ENCODE measurements at regions not wholly inside any gene's neighbourhood (a gene's known extent, or its start where the extent isn't known, plus 50 kb on each side); places are given as distances from the start of the nearest gene placed in this dataset.
"Not testable (repeated sequence)": the region's sequence is repeated elsewhere in the genome, so short reads cannot be mapped to it uniquely, and the experiment has no call there.

DNA sequence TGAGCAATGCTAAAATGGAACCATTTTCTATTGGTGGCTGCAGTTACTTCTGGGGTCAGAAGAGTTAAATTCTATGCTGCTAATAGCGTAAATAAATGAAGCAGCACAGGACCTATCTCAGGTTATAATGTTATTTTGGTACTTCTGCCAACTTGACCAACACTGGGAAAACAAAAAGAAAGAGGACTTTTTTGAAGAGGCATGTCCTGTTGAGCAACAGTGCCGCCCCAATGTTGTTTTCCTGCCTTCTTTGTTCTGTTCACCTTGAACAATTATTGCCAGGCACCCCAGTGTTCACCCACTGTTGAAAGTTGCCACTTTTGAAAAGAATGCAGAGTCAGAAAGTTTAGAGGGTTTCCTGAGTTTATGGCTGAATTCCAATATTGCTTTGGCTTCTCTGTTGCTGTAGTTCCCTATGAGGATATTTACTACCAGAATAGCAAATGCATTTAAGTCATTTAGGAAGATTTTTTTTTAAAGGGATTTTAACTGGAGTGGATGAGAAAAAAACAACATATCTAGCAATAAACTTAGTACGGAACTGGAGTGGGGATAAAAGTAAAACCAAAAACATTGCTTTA, 679.0 kb upstream of the DPPA4 start:
- no peak for DNase-seq

DNA sequence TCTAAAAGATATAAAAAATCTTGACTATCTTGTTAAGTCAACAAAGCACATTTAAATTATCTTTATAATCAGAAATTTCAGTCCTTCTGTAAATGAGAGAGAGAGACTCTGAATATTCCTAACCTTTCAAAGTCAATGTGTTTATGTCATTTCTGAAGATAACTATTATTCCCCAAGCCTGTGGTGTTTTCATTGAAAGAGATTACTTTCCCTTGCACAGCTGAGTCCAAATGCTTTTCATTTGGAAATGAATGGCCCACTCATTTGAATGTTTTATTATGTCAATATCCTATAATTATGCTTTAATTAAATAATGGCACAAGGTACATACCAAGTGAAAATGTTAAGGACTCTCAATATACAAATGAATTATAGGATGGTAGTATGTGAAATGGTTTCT, 680.0 kb upstream of the DPPA4 start:
- DNase-seq = no peak

DNA sequence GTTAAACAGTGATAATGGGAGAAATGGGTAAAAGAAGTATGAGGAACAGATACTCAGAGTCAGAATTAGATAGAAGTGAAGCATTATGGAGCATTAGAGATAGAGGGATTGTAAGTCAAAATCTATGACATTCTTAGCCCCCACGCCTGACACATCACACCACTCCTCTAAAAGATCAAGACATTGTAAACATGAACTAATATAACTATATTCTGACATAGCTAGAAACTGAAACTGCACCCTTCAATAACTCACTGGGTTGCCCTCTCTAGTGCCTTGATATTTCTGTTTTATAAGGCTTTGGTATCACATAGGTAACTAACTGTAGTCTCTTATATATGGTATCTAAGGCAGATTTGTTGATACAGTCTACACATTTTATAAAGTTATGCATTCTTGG, 684.3 kb upstream of the DPPA4 start:
- no peak for DNase-seq

- not testable (repeated sequence) for DNase-seq
Observed at GRCh38 chr3:110023022-110023421, 685.7 kb upstream of the DPPA4 start.

GRCh38 chr3:110026421-110026820, 689.1 kb upstream of the DPPA4 start:
- no peak for DNase-seq

GRCh38 chr3:110027446-110028080, 690.2 kb upstream of the DPPA4 start:
- no peak for DNase-seq

DNA sequence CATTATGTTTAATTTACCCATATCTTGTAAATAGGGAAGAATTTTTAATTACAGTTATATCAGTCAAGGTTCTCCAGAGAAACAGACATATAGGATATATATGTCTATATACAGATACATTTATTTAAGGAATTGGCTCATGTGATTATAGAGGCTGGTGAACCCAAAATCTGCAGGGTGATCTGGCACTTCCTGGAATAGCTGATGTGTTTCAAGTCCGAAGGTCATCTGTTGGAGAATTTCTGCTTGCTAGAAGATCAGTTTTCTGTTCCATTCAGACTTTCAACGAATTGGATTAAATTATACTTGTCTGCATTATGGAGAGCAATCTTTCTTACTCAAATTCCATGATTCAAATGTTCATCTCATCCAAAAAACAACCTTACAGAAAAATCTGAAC, 694.6 kb upstream of the DPPA4 start:
- no peak for DNase-seq

- DNase-seq = no peak
Observed at GRCh38 chr3:110059431-110059830, 722.1 kb upstream of the DPPA4 start.

- DNase-seq = no peak
Observed at GRCh38 chr3:110062716-110063115, 725.4 kb upstream of the DPPA4 start.

GRCh38 chr3:110063178-110063577, 725.8 kb upstream of the DPPA4 start:
- DNase-seq = no peak

DNA sequence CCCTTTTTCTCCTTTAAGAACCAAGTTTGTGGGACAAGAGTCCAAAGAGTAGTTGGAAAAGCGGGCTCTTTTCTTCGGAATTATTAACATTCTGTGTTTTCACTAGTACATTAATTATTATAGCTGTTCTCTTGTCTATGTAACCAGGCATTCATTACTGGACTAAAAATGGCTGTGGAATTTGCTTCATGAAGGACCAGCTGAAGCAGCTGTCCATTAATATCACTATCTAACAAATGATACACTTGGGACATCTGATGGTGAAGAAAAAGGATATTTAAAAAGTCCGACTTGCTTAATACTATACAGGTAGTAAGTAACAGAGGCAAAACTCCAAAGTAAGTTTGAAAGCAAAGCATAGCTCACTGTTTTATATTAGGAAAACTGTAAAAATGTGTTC, 728.9 kb upstream of the DPPA4 start:
- no peak for DNase-seq

GRCh38 chr3:110067527-110067926, 730.2 kb upstream of the DPPA4 start:
- no peak for DNase-seq

GRCh38 chr3:110069761-110070160, 732.4 kb upstream of the DPPA4 start:
- DNase-seq = no peak

- no peak for DNase-seq
Observed at GRCh38 chr3:110070161-110070916, 733.0 kb upstream of the DPPA4 start.

- DNase-seq = no peak
Observed at GRCh38 chr3:110074095-110074494, 736.7 kb upstream of the DPPA4 start.

GRCh38 chr3:110077093-110077492, 739.7 kb upstream of the DPPA4 start:
- no peak for DNase-seq

DNA sequence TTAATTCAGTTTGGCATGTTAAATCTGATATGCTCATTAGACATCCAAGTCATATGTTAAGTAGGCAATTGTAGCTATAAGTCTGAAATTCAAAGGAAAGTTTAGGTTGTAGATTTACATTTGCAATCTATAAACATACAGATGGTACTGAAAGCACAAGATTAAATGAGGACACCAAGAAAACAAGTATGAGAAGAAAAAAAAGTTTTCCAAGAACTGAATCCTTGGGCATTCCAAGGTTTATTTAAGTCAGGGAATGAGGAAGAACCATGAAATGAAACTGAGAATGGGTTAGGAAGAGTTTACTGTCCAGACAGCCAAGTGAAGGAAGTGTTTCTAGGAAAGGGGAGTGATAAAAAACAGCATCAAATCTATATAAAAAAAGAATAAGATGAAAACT, 756.1 kb upstream of the DPPA4 start:
- no peak for DNase-seq

GRCh38 chr3:110093812-110094401, 756.6 kb upstream of the DPPA4 start:
- DNase-seq = no peak

- DNase-seq = no peak
Observed at GRCh38 chr3:110099711-110100110, 762.4 kb upstream of the DPPA4 start.

DNA sequence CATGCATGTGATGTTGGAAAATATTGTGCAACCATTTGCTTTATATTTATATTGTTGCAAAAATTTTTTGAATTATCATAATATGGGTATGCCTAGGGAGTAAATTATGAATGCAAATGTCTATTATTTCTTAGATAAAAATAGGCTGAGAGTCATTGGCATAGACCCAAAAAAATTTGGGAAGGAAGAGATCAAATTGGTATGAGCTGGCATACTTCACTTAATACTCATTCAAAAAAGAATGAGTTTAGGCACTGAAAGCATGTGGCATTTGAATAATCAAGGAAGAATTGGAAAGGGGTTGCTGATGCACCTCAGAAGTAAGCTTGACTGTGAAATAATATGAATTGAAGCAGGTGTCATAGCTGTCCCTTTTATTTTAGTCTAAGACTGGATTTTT, 764.0 kb upstream of the DPPA4 start:
- no peak for DNase-seq

DNA sequence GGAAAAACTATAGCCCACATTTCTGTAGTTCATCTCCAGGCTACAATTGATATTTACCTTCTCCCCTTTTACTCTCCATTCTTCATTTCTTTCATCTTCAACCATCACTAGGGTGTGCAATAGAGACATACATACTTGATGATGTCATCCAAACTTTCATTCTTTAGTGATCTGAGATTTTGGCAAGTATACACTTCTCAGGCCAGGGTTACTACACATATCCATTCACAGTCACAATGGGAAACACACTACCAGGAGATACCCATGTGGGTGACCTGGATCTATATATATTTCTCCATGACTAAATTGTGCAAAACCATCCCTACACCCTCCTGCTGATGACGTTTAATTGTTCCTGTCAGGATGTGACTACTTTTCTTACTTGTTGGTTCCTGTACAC, 769.5 kb upstream of the DPPA4 start:
- DNase-seq = no peak

- no peak for DNase-seq
Observed at GRCh38 chr3:110123946-110124345, 786.6 kb upstream of the DPPA4 start.

- DNase-seq = no peak
Observed at GRCh38 chr3:110126065-110126464, 788.7 kb upstream of the DPPA4 start.

DNA sequence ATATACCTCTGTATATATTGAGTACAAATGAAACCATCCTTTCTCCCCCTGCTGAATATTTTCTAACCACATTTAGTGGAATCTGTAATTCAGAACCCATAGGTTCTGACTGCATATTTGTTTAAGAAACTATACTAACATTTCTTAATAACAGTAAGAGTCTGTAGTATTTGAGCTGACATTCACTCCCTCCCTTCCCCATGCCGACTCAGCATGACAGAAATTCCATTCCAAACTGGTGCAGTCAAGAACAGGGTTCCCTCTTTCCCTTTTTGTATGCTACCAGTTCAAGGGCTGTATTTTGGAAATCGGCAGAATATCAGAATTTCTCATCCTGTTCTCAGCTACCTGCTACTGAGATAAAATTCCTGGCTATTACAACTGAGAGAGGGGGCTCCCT, 796.6 kb upstream of the DPPA4 start:
- no peak for DNase-seq

Data from NCI-H774 (cell line).